Stomach (tissue), 4 donors: ENCODE measurements at regions not wholly inside any gene's neighbourhood (a gene's known extent, or its start where the extent isn't known, plus 50 kb on each side); places are given as distances from the start of the nearest gene placed in this dataset.

ENCODE experiments used
- CTCF ChIP-seq, 7 experiments: fragments of 450-650 bp in 4 of 7; fragments of 200-600 bp in 3 of 7; sonication (generic) in 3 of 7; IDR thresholded peaks; one replicate each; pipeline ENCODE4 v1.5.1; 2016 to 2019; ENCODE audit warnings: antibody characterized with exemption in 7 of 7, control low read depth in 2 of 7, mild to moderate bottlenecking in 1 of 7
- POLR2A ChIP-seq, 4 donors: fragments of 450-650 bp; IDR thresholded peaks; one replicate each; pipeline ENCODE4 v1.6.1; 2016; ENCODE audit warnings: antibody characterized with exemption in 4 of 4, control low read depth in 2 of 4, mild to moderate bottlenecking in 1 of 4, moderate library complexity in 1 of 4
- POLR2AphosphoS5 ChIP-seq, 3 donors: sonication (generic); formaldehyde crosslinking; IDR thresholded peaks; one replicate each; pipeline ENCODE4 v1.6.1; 2016; ENCODE audit warnings: antibody characterized with exemption in 3 of 3

DNA sequence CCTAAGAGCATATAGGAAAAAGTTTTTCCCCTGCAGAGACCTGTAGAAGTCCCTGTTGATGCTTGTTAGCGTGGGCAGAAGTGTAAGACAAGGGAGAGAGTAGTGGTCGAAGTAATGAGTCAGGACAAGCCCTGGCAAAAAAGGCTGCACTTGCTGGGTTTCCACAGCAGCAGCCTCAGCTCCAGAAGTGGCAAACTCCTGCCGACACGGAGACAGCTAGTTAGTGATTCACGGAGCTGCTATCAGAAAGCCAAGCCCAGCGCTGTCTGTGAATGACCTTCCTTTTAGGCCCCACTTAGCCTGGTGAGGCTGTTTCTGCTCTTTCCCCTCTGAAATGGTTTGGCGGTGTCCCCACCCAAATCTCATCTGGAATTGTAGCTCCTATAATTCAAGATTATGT, 109.1 kb downstream of the FAM50B start:
- TF ChIP-seq POLR2A (IDR thresholded peaks at IDR 0.05) = no peak
- TF ChIP-seq POLR2AphosphoS5 (IDR thresholded peaks at IDR 0.05) = no peak
- no peak for TF ChIP-seq CTCF (IDR thresholded peaks at IDR 0.05)
